H1 (cell line): ENCODE measurements at regions not wholly inside any gene's neighbourhood (a gene's known extent, or its start where the extent isn't known, plus 50 kb on each side); places are given as distances from the start of the nearest gene placed in this dataset.

ENCODE experiments used
- CTCF ChIA-PET: fragments of 300-600 bp; sonication (Branson Sonifier 250); formaldehyde crosslinking; loops from one replicate; lab custom pipeline; 2021; ENCODE audit not compliant: partially characterized antibody; lab: Charles Lee
- POLR2A ChIA-PET: fragments of 300-600 bp; sonication (Branson Sonifier 250); formaldehyde crosslinking; loops from one replicate; lab custom pipeline; 2021; ENCODE audit warnings: inconsistent platforms; ENCODE audit not compliant: partially characterized antibody; lab: Charles Lee
- DNase-seq, 2 experiments: peaks; one replicate each; pipeline versions ENCODE4 v3.0.0 to v3.0.0-alpha.2; 2010 to 2022; ENCODE audit warnings: low spot score in 2 of 2, low read depth in 1 of 2, mixed read lengths in 1 of 2
- FAIRE-seq: peaks from 2 replicates; lab custom pipeline; 2011; peaks lifted over from hg19 to GRCh38; lab: Jason Lieb, UNC
- H2AFZ ChIP-seq: 2 replicates; pipeline ENCODE4 v1.8.1; 2012; ENCODE audit warnings: low read length, inconsistent platforms
- H2AK5ac ChIP-seq: 2 replicates; pipeline ENCODE4 v1.6.1; 2013; ENCODE audit warnings: low read depth, low read length
- H2BK120ac ChIP-seq: replicated peaks from 2 replicates; pipeline ENCODE3; 2013; ENCODE audit warnings: low read depth, low read length, inconsistent platforms
- H2BK12ac ChIP-seq: 2 replicates; pipeline ENCODE4 v1.6.1; 2013; ENCODE audit warnings: low read depth, low read length
- H2BK15ac ChIP-seq: 2 replicates; pipeline ENCODE4 v1.6.1; 2013; ENCODE audit warnings: low read length
- H2BK20ac ChIP-seq: 2 replicates; pipeline ENCODE4 v1.6.1; 2013; ENCODE audit warnings: low read length
- H2BK5ac ChIP-seq: 2 replicates; pipeline ENCODE4 v1.6.1; 2013; ENCODE audit warnings: low read depth, low read length
- H3K14ac ChIP-seq: 2 replicates; pipeline ENCODE4 v1.6.1; 2013; ENCODE audit warnings: inconsistent platforms; ENCODE audit not compliant: insufficient read length
- H3K18ac ChIP-seq: 2 replicates; pipeline ENCODE4 v1.6.1; 2013; ENCODE audit warnings: low read length; ENCODE audit errors: extremely low read depth
- H3K23ac ChIP-seq: 2 replicates; pipeline ENCODE4 v1.6.1; 2013; ENCODE audit warnings: inconsistent platforms; ENCODE audit not compliant: insufficient read length
- H3K23me2 ChIP-seq: 2 replicates; pipeline ENCODE4 v1.6.1; 2013; ENCODE audit warnings: low read depth, low read length
- H3K27ac ChIP-seq: 2 replicates; pipeline ENCODE4 v1.6.1; 2011; ENCODE audit warnings: low read depth, low read length, inconsistent platforms
- H3K27me3 ChIP-seq, 4 experiments: replicated peaks in 1 of 4; 1 replicate in 1 of 4; 2 replicates in 3 of 4; pipeline versions ENCODE4 v1.6.1 to v1.8.1; 2011 to 2013; ENCODE audit warnings: low read length in 3 of 4, mild to moderate bottlenecking in 3 of 4, inconsistent platforms in 2 of 4, mixed read lengths in 2 of 4, moderate library complexity in 1 of 4; ENCODE audit not compliant: control insufficient read depth in 3 of 4, insufficient read depth in 3 of 4; ENCODE audit errors: extremely low read depth in 1 of 4
- H3K36me3 ChIP-seq, 4 experiments: 2 replicates each; pipeline versions ENCODE4 v1.6.1 to v1.8.1; 2011 to 2013; ENCODE audit warnings: mild to moderate bottlenecking in 4 of 4, low read length in 3 of 4, moderate library complexity in 2 of 4, control low read depth in 1 of 4, inconsistent platforms in 1 of 4; ENCODE audit not compliant: insufficient read depth in 4 of 4, control insufficient read depth in 2 of 4
- H3K4ac ChIP-seq: replicated peaks from 2 replicates; pipeline ENCODE3; 2013; ENCODE audit warnings: low read length, low read depth, mixed read lengths, inconsistent platforms; ENCODE audit not compliant: insufficient read length
- H3K4me1 ChIP-seq, 4 experiments: replicated peaks in 1 of 4; 1 replicate in 1 of 4; 2 replicates in 3 of 4; pipeline versions ENCODE4 v1.6.1 to v1.8.1; 2011 to 2013; ENCODE audit warnings: low read length in 3 of 4, inconsistent platforms in 2 of 4, mixed read lengths in 1 of 4; ENCODE audit not compliant: insufficient read depth in 4 of 4, control insufficient read depth in 3 of 4
- H3K4me2 ChIP-seq, 2 experiments: 2 replicates each; pipeline versions ENCODE4 v1.6.1 to v1.8.1; 2011 to 2013; ENCODE audit warnings: low read depth in 2 of 2, low read length in 2 of 2, control low read depth in 1 of 2, inconsistent platforms in 1 of 2, mild to moderate bottlenecking in 1 of 2; ENCODE audit not compliant: insufficient read depth in 1 of 2
- H3K4me3 ChIP-seq, 4 experiments: fragments of 200-600, 300-600 bp in 1 of 4; sonication (generic), shearing (Covaris generic), sonication (Bioruptor Twin) in 1 of 4; 2 replicates each; pipeline versions ENCODE4 v1.5.1 to v1.8.1; 2011 to 2016; ENCODE audit warnings: low read length in 4 of 4, low read depth in 3 of 4, control low read depth in 2 of 4, inconsistent platforms in 2 of 4, mild to moderate bottlenecking in 2 of 4, mixed read lengths in 1 of 4, moderate library complexity in 1 of 4; ENCODE audit not compliant: insufficient read depth in 2 of 4; ENCODE audit errors: extremely low read depth in 1 of 4
- H3K56ac ChIP-seq: replicated peaks from 2 replicates; pipeline ENCODE3; 2013; ENCODE audit warnings: low read depth, mild to moderate bottlenecking, mixed read lengths, low read length, inconsistent platforms; ENCODE audit not compliant: insufficient read length
- H3K79me1 ChIP-seq: 2 replicates; pipeline ENCODE4 v1.6.1; 2013; ENCODE audit warnings: low read depth, low read length, control low read depth
- H3K79me2 ChIP-seq, 2 experiments: 2 replicates each; pipeline versions ENCODE4 v1.6.1 to v1.8.1; 2012 to 2013; ENCODE audit warnings: low read length in 2 of 2, mild to moderate bottlenecking in 2 of 2, inconsistent platforms in 1 of 2; ENCODE audit not compliant: insufficient read depth in 2 of 2, control insufficient read depth in 1 of 2
- H3K9ac ChIP-seq, 4 experiments: replicated peaks in 1 of 4; 1 replicate in 1 of 4; 2 replicates in 3 of 4; pipeline versions ENCODE4 v1.6.1 to v1.8.1; 2011 to 2013; ENCODE audit warnings: low read depth in 3 of 4, low read length in 3 of 4, control low read depth in 2 of 4, mild to moderate bottlenecking in 2 of 4, moderate library complexity in 2 of 4, inconsistent platforms in 1 of 4; ENCODE audit errors: extremely low read depth in 1 of 4
- H3K9me3 ChIP-seq, 2 experiments: 2 replicates each; pipeline versions ENCODE4 v1.6.1 to v1.8.1; 2012 to 2013; ENCODE audit warnings: mild to moderate bottlenecking in 2 of 2, moderate library complexity in 2 of 2, control low read depth in 1 of 2, inconsistent platforms in 1 of 2, low read depth in 1 of 2, low read length in 1 of 2, mixed read lengths in 1 of 2; ENCODE audit not compliant: insufficient read depth in 2 of 2
- H4K20me1 ChIP-seq, 2 experiments: replicated peaks in 1 of 2; 2 replicates each; pipeline versions ENCODE3 to v1.8.1; 2011 to 2013; ENCODE audit warnings: inconsistent platforms in 2 of 2, low read length in 2 of 2, mild to moderate bottlenecking in 1 of 2; ENCODE audit not compliant: insufficient read depth in 2 of 2, control insufficient read depth in 1 of 2
- H4K5ac ChIP-seq: 2 replicates; pipeline ENCODE4 v1.6.1; 2013; ENCODE audit warnings: low read length, low read depth, mixed read lengths, inconsistent platforms; ENCODE audit not compliant: insufficient read length
- H4K8ac ChIP-seq: 2 replicates; pipeline ENCODE4 v1.8.0; 2013; ENCODE audit warnings: mild to moderate bottlenecking, moderate library complexity, low read length, inconsistent platforms; ENCODE audit not compliant: insufficient read depth; ENCODE audit errors: extremely low read depth
- H4K91ac ChIP-seq: replicated peaks from 2 replicates; pipeline ENCODE3; 2013; ENCODE audit warnings: low read length, mixed read lengths, inconsistent platforms; ENCODE audit not compliant: insufficient read length
- CBX5 ChIP-seq: fragments of 300-800, 300-1000 bp; sonication (generic); IDR thresholded peaks from 2 replicates; pipeline ENCODE4 v1.7.1; 2016; ENCODE audit warnings: antibody characterized with exemption, low read length, low read depth
- CREB1 ChIP-seq: IDR thresholded peaks from 2 replicates; pipeline ENCODE4 v1.6.1; 2012; ENCODE audit warnings: inconsistent platforms
- JUND ChIP-seq: IDR thresholded peaks from 2 replicates; pipeline ENCODE4 v1.6.1; 2011; ENCODE audit warnings: mild to moderate bottlenecking, improper control_type of control experiment, low read length
- KDM1A ChIP-seq: fragments of 200-600, 300-600 bp; sonication (generic); IDR thresholded peaks from 2 replicates; pipeline ENCODE4 v1.7.1; 2016; ENCODE audit warnings: mild to moderate bottlenecking, low read length, borderline replicate concordance
- PHF8 ChIP-seq: fragments of 200-600 bp; sonication (generic); conservative IDR thresholded peaks from 2 replicates; pipeline ENCODE4 v1.7.1; 2012; ENCODE audit warnings: low read depth, mild to moderate bottlenecking, inconsistent platforms, low read length, moderate library complexity
- POLR2A ChIP-seq, 2 experiments: IDR thresholded peaks; 1 replicate in 1 of 2; 2 replicates in 1 of 2; pipeline ENCODE4 v1.6.1; 2011; ENCODE audit warnings: low read depth in 2 of 2, low read length in 2 of 2, mild to moderate bottlenecking in 2 of 2; ENCODE audit errors: control extremely low read depth in 1 of 2
- POLR2AphosphoS5 ChIP-seq: IDR thresholded peaks from 2 replicates; pipeline ENCODE4 v1.6.1; 2011; ENCODE audit warnings: low read depth, low read length
- RXRA ChIP-seq: IDR thresholded peaks from 2 replicates; pipeline ENCODE4 v1.6.1; 2011; ENCODE audit warnings: low read depth, mild to moderate bottlenecking, low read length, moderate library complexity; ENCODE audit not compliant: insufficient read depth
- SP2 ChIP-seq: IDR thresholded peaks from 2 replicates; pipeline ENCODE4 v1.6.1; 2012; ENCODE audit warnings: mild to moderate bottlenecking, low read length, inconsistent platforms
- SUZ12 ChIP-seq: fragments of 200-600 bp; sonication (generic); IDR thresholded peaks from 2 replicates; pipeline ENCODE4 v1.6.1; 2012; ENCODE audit warnings: mild to moderate bottlenecking, inconsistent platforms, low read length, moderate library complexity, mixed read lengths
- TAF1 ChIP-seq: IDR thresholded peaks from 2 replicates; pipeline ENCODE4 v1.6.1; 2011; ENCODE audit warnings: mild to moderate bottlenecking, low read depth, low read length
- TBP ChIP-seq: IDR thresholded peaks from 2 replicates; pipeline ENCODE4 v1.6.1; 2011; ENCODE audit warnings: low read depth, low read length, improper control_type of control experiment
- ZNF274 ChIP-seq: IDR thresholded peaks from 2 replicates; pipeline ENCODE4 v1.7.0; 2012; ENCODE audit warnings: low read length, borderline replicate concordance; ENCODE audit errors: extremely low read depth
- WGBS, 2 experiments: shearing (Covaris generic) in 1 of 2; methylation state at CpG; one replicate each; pipeline versions ENCODE4 v1.1.6 to v1.1.7; 2013 to 2015; ENCODE audit warnings: low lambda C conversion rate in 2 of 2, mixed read lengths in 2 of 2, inconsistent platforms in 1 of 2, low coverage in 1 of 2, missing lambda C conversion rate in 1 of 2; ENCODE audit not compliant: insufficient replicate concordance in 2 of 2, insufficient coverage in 1 of 2, insufficient read length in 1 of 2; ENCODE audit errors: extremely low coverage in 1 of 2, missing lambda C conversion rate in 1 of 2; 5-methylcytosine and 5-hydroxymethylcytosine counted together
- TF ChIP-seq, protein P1 (sequence below): IDR thresholded peaks from 2 replicates; pipeline ENCODE4 v1.6.1; 2012; ENCODE audit warnings: inconsistent platforms
- TF ChIP-seq, protein P2 (sequence below): IDR thresholded peaks from 2 replicates; pipeline ENCODE4 v1.6.1; 2012; ENCODE audit warnings: low read length, inconsistent platforms

DNA sequence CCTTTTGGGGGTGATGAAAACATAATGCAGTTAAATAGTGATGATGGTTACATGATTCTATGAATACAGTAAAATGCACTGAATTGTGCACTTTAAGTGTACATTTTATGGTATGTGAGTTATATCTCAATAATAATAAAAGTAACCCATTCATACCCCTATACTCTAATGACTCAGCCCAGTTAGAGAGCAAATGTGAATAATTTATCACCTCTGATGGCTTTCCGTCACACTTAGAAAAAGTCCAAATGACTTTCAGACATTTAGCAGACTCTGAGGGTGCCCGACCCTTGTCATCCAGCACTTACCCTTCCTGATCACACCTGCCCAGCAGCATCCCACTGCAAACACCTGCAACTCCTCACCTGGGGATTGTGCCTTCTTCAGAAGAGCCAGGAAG is 148.1 kb upstream of the MAF start:
- Histone ChIP-seq H3K4ac (no peak overlapping the region), H3K9me3 (no peaks in the 10 kb centered on the region), H3K56ac (no peak overlapping the region), H2BK15ac (no peak overlapping the region), H4K5ac (no peak overlapping the region), H3K4me2 (no peak overlapping the region), H3K36me3 (no peaks in the 10 kb centered on the region), H3K4me3 (no peak overlapping the region), H3K79me1 (no peaks in the 10 kb centered on the region), H3K23me2 (no peaks in the 10 kb centered on the region), H3K18ac (no peak overlapping the region), H2BK12ac (no peak overlapping the region), H3K27ac (no peak overlapping the region), H4K20me1 (no peaks in the 10 kb centered on the region), H3K4me1 (no peaks in the 10 kb centered on the region), H3K23ac (no peak overlapping the region), H3K14ac (no peak overlapping the region), H3K9ac (no peak overlapping the region), H3K27me3 (no peaks in the 10 kb centered on the region), H2AK5ac (no peak overlapping the region), H2BK120ac (no peak overlapping the region), H2AFZ (no peak overlapping the region), H3K79me2 (no peaks in the 10 kb centered on the region), H4K8ac (no peak overlapping the region), H2BK5ac (no peak overlapping the region), H4K91ac (no peak overlapping the region), H2BK20ac (no peak overlapping the region)
- FAIRE-seq, result no peak
- WGBS, 2 experiments, result 92% methylated on average over 2 of the region's 2 CpGs; no CpG with 5 or more reads in 1 of the 2 experiments
- POLR2A ChIA-PET, result no interaction called here
- DNase-seq, result no peak
- CTCF ChIA-PET, result no interaction called here
- TF ChIP-seq KDM1A, result no peak
- no peak for TF ChIP-seq SP2
- TF ChIP-seq, protein P1, sequence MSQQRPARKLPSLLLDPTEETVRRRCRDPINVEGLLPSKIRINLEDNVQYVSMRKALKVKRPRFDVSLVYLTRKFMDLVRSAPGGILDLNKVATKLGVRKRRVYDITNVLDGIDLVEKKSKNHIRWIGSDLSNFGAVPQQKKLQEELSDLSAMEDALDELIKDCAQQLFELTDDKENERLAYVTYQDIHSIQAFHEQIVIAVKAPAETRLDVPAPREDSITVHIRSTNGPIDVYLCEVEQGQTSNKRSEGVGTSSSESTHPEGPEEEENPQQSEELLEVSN, result no peak
- no peak for TF ChIP-seq TAF1
- TF ChIP-seq CREB1, result no peak
- no peak for TF ChIP-seq RXRA
- no peak for TF ChIP-seq TBP
- TF ChIP-seq POLR2AphosphoS5, result no peak
- TF ChIP-seq SUZ12, result no peak
- TF ChIP-seq JUND, result no peak
- no peak for TF ChIP-seq ZNF274
- TF ChIP-seq POLR2A (IDR thresholded peaks at IDR 0.05; ENCODE audit: control extremely low read depth in 1 of 2, low read depth in 2 of 2, low read length in 2 of 2), result no peak
- TF ChIP-seq PHF8, result no peak
- no peak for TF ChIP-seq CBX5
- TF ChIP-seq, protein P2, sequence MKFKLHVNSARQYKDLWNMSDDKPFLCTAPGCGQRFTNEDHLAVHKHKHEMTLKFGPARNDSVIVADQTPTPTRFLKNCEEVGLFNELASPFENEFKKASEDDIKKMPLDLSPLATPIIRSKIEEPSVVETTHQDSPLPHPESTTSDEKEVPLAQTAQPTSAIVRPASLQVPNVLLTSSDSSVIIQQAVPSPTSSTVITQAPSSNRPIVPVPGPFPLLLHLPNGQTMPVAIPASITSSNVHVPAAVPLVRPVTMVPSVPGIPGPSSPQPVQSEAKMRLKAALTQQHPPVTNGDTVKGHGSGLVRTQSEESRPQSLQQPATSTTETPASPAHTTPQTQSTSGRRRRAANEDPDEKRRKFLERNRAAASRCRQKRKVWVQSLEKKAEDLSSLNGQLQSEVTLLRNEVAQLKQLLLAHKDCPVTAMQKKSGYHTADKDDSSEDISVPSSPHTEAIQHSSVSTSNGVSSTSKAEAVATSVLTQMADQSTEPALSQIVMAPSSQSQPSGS, result no peak
